ENCODE measurements at regions not wholly inside any gene's neighbourhood (a gene's known extent, or its start where the extent isn't known, plus 50 kb on each side); places are given as distances from the start of the nearest gene placed in this dataset.

- TF ChIP-seq, protein P1, sequence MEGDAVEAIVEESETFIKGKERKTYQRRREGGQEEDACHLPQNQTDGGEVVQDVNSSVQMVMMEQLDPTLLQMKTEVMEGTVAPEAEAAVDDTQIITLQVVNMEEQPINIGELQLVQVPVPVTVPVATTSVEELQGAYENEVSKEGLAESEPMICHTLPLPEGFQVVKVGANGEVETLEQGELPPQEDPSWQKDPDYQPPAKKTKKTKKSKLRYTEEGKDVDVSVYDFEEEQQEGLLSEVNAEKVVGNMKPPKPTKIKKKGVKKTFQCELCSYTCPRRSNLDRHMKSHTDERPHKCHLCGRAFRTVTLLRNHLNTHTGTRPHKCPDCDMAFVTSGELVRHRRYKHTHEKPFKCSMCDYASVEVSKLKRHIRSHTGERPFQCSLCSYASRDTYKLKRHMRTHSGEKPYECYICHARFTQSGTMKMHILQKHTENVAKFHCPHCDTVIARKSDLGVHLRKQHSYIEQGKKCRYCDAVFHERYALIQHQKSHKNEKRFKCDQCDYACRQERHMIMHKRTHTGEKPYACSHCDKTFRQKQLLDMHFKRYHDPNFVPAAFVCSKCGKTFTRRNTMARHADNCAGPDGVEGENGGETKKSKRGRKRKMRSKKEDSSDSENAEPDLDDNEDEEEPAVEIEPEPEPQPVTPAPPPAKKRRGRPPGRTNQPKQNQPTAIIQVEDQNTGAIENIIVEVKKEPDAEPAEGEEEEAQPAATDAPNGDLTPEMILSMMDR (IDR thresholded peaks at IDR 0.05; ENCODE audit: low read depth, low read length) = no peak
- Histone ChIP-seq H3K4me3 (no peak overlapping the region), H3K36me3 (no peaks in the 10 kb centered on the region), H3K27ac (peak overlapping the region; percentile 7), H3K9me3 (ENCODE audit: low read depth) (no peaks in the 10 kb centered on the region), H3K27me3 (no peaks in the 10 kb centered on the region), H3K4me1 (ENCODE audit: low read depth) (peaks cover 11% of the 10 kb centered on the region)
- DNase-seq (ENCODE audit: low read depth in 1 of 2, low spot score in 1 of 2) = peak in 1 of 2 donors; percentile 31
Observed at GRCh38 chr1:224502459-224503160, 68.0 kb upstream of the WDR26 start.

DNA sequence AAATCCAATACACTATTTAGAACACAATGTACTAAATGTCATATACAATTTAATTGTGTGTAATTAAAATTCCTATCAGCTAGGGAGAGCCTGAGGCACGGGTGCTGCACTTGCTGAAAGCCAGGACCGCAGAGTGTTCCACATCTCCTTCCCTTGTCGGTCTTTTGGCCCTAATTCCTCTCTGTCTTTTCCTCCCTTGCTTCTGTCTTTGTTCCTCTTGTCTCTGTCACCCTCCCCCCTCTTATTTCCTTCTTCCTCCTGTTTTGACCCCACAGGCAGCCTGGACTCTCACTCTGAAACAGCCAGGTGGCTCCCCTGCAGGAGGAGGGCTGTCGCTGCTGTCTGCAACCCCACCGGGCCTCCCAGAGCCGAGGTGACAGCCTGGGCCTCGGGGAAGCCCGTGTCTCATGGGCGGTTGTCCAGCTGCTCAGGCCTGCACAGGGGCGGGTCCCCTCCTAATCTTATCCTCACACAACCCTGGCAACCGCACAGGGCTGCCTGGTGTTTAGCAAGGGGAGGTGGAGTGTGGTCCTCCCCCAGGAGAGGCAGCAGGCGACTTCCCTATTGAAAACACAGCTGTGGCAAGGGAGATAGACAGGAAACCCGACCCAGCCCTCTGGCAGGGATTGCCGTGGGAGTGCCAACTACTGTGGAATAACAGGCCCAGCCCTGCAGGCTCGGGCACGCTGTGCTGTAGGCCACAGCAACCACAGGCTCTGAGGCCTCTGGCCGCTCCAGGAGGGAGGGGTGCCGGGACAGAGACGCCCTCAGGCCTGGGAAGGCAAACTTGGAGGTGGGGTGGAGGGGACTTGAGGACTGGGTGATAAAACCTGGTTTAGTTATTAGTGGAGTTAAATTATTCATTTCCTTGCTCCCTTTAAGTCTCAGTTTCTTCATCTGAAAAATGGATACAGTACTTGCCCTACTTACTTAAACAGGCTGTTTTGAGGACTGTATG lies 68.8 kb upstream of the WDR26 start:
- Histone ChIP-seq H3K27ac (peak overlapping the region; percentile 7), H3K27me3 (no peaks in the 10 kb centered on the region), H3K4me1 (ENCODE audit: low read depth) (peaks cover 11% of the 10 kb centered on the region), H3K36me3 (no peaks in the 10 kb centered on the region), H3K4me3 (no peak overlapping the region), H3K9me3 (ENCODE audit: low read depth) (no peaks in the 10 kb centered on the region)
- DNase-seq (ENCODE audit: low read depth in 1 of 2, low spot score in 1 of 2) = peak; percentile 73 to 95
- TF ChIP-seq, protein P1 (IDR thresholded peaks at IDR 0.05; ENCODE audit: low read depth, low read length) = no peak

DNA sequence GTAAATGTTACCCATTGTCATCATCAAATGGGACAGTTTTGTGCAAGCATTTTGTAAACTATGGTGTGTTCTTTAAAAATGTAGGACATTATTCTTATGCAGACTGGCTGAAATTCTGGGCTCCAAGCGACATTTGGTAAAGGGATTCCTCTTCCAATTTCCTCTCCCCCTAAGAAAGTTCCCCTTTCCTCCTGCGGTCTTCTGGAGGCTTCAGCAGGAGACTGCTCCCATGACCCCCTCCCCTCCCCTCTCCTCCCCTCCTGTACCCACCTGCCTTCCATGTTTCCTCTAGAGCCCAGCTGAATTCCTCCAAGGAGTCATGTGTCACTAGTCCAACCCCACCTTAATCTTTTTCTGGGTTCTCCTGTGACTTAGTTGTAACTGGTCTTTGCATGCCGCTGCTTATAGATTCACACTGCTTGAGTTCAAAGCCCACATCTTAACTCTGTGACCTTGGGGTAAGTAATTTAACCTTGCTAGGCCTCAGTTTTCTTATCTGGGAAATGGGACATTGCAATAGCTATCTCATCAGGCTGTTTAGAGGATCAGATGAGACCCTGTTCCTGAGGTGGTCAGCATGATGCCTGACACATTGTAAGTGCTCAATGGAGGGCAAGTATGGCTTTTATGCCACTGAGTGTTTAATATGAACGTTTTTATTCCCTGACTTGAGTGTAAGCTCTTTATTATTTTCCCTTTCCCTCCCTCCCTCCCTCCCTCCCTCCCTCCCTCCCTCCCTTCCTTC lies 69.9 kb upstream of the WDR26 start:
- no peak for DNase-seq (ENCODE audit: low read depth in 1 of 2, low spot score in 1 of 2)

GRCh38 chr1:224505454-224506093 lies 71.0 kb upstream of the WDR26 start:
- Histone ChIP-seq H3K4me3 (no peak overlapping the region), H3K36me3 (no peaks in the 10 kb centered on the region), H3K4me1 (ENCODE audit: low read depth) (peaks cover 11% of the 10 kb centered on the region), H3K9me3 (ENCODE audit: low read depth) (no peaks in the 10 kb centered on the region), H3K27me3 (no peaks in the 10 kb centered on the region), H3K27ac (no peak overlapping the region)
- no peak for DNase-seq (ENCODE audit: low read depth in 1 of 2, low spot score in 1 of 2)
- TF ChIP-seq, protein P1 (IDR thresholded peaks at IDR 0.05; ENCODE audit: low read depth, low read length) = no peak

More for the DNA sequence above, 69.9 kb upstream of the WDR26 start:
- Histone ChIP-seq H3K27ac (no peak overlapping the region), H3K4me3 (no peak overlapping the region), H3K27me3 (no peaks in the 10 kb centered on the region), H3K9me3 (ENCODE audit: low read depth) (no peaks in the 10 kb centered on the region), H3K4me1 (ENCODE audit: low read depth) (peaks cover 11% of the 10 kb centered on the region), H3K36me3 (no peaks in the 10 kb centered on the region)
- TF ChIP-seq, protein P1 (IDR thresholded peaks at IDR 0.05; ENCODE audit: low read depth, low read length) = no peak
